ENCODE measurements at regions not wholly inside any gene's neighbourhood (a gene's known extent, or its start where the extent isn't known, plus 50 kb on each side); places are given as distances from the start of the nearest gene placed in this dataset.
A peak's percentile ranks its signal among the peaks of the same experiment; 100 is the strongest.

DNA sequence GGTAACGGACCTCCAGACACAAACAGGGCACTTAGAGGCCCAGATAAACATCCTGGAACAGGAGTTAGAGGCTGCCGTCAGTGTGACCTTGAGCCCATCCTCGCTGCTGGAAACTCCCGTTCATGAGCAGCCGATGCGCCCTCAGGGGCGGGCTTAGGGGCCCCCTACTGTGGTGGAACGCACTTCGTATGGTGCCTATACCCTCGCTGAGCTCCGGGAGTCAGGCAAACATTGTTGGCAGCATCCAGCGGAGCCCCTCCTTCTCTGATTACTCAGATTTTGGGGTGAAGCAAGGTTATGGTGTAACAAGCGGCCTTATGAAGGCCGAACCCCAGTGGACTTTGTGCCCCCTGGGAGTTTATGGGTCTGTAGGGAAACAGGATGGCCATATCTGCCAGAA lies 205.3 kb upstream of the SYT4 start:
- DNase-seq = no peak

DNA sequence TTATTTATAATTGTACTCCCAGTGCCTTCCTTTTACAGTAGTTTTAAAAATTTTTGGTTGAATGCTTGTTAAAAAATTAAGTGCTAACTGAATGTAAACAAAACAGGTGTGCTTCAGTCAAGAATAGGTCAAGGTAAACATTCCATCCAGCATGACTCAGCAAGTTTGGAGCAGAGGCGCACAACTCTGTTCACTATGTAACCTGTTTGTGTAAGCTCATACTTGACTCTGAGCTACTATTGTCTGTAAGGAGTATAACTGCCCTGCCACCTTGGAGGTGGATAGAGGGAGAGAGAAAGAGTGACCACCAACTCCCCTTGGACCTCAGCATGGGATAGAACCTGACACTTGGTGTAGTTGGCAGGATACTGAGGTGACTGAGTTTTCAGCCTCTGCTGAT lies 207.4 kb upstream of the SYT4 start:
- no peak for DNase-seq

DNA sequence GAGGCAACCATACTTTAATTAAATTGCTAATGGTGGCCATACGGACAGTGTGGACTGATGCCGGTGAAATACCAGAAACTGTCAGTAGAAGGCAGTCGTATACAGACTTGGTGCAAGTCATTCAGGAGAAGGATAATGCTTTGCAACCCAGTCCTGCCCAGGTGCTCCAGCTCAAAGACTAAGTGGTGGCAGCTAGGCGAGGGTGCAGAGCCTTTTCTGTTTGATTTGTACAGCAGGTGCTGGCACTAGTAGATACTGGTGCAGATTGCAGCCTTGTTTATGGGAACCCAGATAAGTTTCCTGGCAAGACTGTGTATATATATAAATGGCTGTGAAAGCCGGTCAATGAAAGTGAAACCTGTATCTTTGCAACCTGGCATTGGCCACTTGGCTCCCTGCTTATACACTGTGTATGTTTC lies 208.3 kb upstream of the SYT4 start:
- no peak for DNase-seq

DNA sequence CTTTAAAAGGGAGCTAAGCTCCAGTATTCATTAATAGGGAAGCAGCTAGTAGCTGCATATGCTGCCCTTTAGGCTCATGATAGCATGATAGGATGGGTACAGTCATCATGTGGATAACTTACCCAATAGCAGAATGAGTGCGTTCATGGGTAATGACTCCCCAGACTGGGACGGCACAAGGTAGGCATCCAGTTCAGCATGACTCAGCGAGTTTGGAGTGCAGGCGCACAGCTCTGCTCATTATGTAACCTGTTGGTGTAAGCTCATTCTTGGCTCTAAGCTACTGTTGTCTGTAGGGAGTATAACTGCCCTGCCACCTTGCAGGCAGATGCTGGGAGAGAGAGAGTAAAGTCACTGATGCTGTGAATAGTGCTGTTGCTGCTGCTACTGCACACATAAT lies 209.2 kb upstream of the SYT4 start:
- DNase-seq = no peak

DNA sequence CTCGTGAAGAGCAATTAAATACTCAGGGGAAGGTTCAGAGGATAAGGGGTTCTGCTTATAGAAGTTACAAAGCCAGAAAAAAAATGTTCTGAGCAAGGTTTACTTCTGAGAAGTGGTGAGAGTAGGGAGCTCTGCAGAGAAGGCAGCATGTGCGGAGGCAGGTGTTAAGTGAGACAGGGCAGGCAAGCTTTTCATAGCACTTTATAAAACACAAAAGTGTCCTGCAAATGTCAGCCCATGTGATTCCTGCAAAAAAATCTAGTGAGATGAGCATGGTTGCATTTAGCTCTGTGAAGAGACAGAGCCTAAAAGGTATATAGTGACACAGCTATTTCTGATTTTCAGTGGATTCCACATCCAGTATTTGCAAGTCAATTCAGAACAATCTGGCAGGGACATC lies 223.8 kb upstream of the SYT4 start:
- no peak for DNase-seq

DNA sequence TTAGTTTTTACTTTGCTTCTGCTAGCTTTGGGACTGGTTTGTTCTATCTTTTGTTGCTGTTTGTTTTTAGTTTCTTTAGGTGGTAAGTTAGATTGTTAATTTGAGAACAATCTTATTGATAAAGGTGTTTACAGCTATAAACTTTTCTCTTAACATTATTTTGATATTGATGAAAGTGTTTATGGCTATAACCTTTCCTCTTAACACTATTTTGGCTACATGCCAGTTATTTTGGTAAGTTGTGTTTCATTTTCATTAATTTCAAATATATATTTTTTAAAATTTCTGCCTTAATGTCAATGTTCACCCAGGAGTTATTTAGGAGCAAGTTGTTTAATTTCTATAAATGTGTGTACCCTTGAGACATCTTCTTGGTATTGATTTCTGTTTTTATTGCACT lies 229.6 kb upstream of the SYT4 start:
- no peak for DNase-seq

DNA sequence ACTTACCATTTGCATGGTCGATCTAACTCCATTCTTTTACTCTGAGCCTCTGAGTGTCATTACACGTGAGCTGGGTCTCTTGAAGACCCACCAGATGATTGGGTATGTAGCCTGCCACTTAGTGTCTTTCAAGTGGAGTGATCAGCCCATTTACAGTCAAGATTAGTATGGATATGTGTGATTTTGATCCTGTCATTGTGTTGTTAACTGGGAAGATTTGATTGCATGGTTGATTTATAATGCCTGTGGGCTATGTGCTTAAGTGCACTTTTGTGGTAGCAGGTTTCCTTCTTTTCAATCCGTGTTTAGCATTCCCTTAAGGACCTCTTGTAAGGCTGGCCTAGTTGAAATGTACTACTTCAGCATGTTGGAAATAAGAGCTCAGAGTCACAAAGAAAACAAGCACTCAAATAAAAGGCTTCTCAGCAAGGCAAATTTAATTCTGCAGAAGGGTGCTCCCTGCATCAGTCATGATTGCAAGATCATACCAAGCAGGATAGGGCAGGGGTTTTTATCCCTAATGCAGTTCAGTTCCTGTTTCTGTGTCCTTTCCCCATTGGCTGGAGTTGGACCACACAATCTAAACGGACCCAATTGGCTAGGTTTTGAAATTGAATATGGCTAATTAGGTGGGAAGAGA lies 230.7 kb upstream of the SYT4 start:
- no peak for DNase-seq

DNA sequence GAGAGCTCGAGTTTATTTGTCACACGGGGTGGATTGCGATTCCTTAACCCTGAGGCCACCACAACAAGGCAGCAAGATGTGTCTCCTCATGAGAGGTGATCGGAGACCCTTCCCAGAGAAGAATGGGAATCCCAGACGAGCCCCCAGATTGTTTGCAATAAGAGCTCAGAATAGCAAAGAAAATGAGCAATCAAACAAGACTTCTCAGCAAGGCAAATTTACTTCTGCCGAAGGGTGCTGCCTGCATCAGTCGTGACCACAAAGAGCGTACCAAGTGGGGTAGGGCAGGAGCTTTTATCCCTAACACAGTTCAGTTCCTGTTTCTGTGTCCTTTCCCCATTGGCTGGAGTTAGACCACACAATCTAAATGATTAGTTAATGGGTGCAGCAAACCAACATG lies 237.5 kb upstream of the SYT4 start:
- DNase-seq = no peak

DNA sequence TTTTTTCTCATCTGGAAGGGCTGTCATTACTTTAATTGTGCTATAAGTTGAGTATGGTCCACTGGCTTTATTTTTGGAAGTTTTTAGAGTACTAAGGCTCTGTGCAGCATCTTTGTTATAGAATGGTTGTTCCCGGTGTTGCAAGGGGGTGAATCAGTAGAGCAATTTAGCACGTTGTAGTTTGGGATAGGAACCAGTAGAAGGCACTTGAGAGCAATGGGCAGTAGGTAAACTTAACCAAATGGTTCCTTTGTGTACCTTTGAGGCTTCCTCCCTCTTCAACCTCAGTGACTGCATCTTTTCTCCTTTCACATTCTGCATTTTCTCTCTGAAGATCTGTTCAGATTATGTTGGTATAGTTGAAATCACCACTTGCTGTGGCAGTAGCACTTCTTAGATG lies 238.2 kb upstream of the SYT4 start:
- DNase-seq = no peak

DNA sequence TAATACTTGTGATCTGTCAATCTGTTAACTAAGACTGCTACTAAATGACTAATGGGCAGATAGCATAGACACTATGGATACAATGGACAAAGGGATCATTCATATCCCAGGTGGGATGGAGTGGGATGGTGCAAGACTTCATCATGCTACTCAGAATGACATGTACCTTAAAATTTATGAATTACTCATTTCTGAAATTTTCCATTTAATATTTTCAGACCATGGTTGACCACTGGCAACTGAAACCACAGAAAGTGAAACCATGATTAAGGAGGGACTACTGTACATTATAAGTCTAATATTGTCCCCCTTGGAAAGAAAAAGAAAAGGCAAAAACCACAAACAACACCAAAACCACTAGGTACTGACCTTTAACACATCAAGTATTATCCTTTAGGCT lies 247.0 kb upstream of the SYT4 start:
- no peak for DNase-seq

DNA sequence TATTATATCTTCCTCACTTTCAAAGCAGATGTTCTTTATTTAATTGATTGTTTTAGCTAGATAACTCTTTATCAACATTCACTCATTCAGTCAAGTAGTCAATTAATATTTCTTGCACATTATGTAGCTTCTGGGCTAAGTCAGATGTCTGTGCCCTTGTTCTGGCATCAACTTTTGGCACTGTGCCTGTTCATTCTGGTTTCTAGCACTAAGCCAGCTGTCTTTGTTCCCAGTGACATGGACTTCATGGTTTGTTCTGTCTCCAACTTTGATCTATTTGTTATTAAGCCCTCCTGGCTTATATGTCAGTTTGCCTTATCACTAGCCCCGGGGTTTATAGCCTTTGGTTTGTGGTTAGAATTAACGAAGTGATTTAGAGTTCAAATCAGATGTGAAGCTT lies 247.9 kb upstream of the SYT4 start:
- DNase-seq = no peak

DNA sequence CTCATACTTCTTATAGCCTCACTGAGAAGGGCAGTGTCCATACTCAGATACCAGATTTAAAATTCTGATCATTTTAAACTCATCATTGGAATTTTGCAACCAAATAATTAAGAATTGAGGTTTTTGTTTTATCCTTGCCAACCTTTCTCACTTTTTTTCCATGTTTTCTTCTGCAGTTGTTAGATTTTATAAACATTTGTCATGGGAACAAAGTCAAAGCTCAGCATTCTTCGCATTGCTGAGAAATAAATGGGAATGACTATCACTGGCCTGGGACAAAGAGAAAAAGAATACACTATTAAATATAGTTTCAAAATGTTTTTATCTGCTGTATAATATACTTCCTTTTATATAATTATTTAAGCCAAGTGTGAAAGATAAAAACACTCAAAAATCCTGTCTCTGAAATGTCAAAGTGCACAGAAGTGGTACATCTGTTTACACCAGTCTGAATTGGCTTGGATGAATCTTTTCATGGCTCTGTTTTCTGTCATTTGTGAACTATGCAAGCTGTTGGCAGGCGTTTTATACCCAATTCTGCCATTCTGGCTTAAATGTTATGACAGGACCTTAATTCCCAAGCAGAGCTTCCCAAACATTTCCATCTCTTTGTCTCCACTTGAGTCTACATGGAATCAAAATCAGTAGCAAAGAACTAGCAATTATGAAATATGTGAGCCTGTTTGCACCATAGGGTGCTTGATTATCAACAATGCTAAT lies 249.3 kb upstream of the SYT4 start:
- DNase-seq = no peak

DNA sequence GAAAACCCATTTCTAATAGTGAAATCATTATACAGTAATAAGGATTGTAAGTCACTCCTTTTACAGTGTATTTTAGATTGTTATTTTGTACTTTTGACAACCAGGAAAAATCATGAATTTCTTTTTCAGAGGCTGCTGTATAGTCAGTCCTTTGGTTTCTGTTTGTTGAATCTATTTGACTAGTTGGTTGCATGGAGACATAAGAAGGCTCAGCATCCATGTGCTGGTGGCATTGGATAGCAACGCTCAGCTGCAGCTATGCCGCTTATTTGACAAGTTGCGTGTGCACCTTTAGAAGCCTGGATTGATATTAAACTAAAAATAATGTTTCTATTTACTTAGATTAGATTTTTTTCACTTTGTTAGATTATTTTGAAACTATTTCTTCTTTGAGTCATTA lies 254.1 kb upstream of the SYT4 start:
- DNase-seq = no peak

DNA sequence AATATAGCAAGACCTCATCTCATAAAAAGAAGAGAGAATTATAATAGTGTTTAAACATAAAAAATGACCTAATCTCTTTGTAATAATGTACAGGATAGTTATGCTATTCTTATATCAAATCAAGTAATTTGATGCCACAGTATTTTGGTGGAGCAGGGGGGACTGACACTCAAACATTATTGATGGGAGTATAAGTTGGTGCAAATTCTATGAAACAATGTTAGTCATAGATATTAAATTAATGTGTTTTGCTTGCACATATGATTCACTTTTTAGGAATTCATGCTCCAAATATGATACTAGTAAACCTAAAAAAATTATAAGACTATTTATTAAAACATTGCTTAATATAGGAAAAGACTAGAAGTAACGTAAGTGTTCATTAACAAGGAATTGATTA lies 256.1 kb upstream of the SYT4 start:
- no peak for DNase-seq

DNA sequence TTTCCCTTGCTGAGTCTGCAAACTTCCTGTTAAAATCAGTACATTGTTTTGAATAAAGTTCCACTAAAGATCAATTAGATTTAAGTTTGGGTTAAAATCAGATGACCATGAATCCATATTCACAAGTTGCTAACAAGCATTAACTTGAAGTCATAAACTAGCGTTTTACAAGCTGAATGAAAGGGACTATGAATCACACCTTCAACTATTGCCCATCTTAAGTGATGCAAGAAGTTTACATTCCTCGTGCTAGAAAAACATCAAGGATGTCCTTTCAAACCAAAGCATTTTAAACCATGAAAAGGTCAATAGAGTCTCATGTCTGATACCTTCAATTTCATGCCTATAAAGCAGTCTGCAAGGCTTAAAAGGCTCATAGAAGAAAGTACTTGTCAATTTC lies 257.2 kb upstream of the SYT4 start:
- DNase-seq = no peak

DNA sequence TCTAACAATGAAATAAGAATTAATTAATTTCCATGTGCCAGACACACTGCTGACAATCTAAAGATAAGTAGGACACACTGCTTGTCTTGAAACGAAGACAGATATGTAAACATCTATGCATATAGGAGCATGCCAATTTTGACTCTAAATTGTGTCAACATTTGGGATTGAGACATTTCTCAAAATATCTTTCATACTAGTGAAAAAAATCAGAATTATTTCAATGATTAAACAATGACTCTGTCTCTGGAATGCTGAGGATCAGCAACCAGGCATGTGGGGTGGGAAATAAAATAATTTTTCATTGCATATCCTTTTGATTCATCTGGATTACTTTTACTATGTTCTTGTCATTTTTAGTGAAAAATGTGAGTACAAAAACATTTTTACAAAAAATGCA lies 262.6 kb upstream of the SYT4 start:
- no peak for DNase-seq

DNA sequence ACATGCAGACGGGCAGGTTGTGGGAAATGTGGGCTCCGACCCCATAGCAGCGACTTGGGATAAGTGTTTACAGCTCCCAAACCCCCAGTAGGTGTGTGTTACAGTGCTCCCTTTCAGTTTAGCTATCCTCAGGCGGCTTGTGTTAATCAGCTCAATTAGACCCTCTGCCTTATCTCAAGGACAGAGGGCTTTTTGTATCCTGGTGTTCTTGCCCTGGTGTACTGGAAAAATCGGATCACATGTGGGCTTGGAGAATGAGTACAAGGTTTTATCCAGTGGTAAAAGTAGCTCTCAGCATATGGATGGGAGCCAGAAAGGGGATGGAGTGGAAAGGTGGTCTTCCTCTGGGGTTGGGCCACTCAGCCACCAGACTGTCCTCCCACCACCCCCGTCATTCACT lies 264.7 kb upstream of the SYT4 start:
- no peak for DNase-seq

DNA sequence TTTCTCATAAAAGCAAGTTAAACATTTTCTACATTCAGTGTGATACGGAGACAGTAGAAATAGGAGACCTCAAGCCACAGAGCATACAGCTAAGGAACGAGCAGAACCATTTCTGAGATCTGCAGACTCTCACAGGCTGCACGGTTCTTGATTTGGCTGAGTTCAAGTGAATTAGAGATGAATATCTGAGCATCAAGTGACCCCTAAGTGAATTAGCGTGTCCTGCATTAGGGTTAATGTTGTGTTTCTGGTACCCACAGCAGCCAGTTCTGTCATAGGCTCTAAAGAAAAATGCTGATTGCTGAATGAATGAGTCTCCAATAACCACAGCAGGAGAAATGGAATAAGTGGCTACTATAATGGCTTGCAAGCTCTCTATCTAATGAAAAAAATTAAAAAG lies 265.9 kb upstream of the SYT4 start:
- DNase-seq = no peak

DNA sequence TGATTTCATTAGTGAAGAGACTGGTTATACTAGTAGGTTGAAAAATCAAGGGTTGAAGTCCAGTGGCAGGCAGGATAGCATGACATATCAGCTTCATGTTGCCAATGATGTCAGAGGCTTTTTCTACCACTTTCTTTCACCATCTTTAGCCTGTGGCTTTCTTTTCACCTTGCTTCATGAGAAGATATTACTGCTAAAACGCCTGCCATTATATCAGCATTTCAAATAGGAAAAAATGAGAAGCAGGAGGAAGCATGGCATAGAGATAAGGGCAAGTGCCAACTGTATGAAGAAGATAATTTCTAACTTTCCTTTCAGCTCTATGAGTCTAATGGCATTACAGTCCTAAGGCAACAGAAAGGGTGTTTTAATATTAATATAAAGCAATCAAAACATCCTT lies 270.2 kb upstream of the SYT4 start:
- no peak for DNase-seq

DNA sequence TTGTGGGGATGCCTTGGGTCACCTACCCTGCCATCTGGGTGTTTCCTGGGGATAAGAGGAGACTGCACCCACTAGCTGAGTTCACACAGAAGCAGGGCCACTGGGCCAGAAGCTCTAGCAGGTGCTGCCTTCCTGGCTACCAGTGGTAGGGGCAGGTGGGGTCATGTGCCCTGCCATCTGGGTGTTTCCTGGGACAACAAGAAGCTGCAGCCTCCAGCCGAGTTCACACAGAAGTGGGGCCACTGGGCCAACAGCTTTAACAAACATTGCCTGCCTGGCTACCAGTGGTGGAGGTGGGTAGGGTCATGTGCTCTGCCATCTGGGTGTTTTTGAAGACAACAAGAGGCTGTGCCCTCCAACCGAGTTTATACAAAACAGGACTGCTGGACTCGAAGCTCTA lies 282.2 kb upstream of the SYT4 start:
- DNase-seq = no peak

DNA sequence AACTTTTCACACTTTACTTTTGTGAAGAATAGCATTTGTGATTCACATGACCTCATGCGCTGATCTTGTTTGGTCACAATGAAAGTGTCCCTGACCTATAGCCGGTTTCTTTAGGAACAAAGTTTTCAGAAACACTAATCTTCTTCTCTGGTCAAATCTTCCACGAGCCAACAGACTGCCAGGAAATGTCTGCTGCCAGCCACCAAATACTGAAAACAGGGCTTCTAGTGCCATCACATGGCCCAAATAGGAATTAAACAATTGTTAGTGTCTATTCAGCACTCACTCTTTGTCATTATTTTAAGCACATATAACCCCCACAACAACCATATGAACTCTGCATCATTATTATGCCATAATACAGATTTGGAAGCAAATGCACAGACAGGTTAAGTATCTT lies 286.5 kb upstream of the SYT4 start:
- no peak for DNase-seq

DNA sequence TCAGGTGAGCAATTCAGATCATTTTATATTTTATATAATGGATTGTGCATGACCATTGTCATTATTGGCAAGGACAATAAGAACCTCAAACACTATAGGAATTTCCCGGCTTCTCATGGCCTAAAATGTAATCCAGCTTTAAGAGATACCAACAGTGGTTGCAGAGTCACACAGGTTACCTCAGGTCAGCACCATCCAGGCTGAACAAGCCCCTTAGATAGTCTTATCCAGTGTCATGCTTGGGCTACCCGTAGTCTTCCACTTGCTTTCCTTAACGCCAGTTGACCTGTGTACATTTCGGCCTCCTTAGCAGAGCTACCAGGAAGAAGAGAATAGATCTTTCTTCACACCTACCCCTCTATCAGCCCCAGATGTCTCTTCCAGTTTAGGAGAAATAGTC lies 293.3 kb upstream of the SYT4 start:
- no peak for DNase-seq

DNA sequence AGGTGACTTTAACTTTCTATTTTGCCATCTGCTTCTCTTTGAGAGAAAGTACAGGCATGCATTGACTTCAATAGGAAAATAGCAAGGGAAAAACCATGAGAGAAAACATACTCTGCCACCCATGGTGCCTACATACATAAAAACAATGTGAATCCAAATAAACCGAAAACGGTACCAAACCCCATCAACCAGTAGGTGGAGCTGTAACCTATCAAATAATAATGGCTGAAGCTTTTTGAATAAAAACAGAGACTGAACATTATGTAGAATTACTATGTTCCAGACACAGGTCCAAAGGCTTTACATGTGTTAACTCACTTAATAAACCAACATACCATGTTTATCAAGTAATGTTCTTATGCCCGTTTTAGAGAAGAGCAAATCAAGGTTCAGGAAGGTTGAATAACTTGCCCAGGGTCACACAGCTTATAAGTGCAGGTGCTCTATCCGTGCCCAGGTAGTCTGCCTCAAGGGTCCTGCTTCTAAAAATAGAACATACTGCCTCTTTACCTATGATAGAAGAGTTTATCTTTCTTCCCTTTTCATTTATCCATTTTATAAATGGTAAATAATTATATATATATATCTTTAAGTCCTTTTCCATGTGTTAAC lies 293.9 kb upstream of the SYT4 start:
- DNase-seq = peak; percentile 53 to 67 (median 59)

DNA sequence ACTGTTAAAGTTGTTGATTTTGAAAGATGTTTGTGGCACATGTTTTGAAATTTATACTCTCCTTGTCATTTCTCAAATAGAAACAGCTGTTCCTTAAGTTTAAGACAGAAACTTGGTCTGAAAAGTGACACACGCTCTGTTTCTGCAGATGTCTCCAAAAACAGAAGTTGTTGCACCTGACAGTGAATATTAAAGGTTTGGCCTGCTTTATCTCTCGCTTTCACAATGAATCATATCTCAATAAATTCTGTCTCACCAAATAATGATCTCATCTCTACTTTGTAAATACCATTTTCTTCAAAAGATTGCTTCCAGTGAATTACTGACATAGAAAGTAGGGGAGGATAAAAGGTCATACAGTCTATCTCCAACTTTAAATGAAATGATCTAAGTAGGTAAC lies 294.9 kb upstream of the SYT4 start:
- DNase-seq = no peak

DNA sequence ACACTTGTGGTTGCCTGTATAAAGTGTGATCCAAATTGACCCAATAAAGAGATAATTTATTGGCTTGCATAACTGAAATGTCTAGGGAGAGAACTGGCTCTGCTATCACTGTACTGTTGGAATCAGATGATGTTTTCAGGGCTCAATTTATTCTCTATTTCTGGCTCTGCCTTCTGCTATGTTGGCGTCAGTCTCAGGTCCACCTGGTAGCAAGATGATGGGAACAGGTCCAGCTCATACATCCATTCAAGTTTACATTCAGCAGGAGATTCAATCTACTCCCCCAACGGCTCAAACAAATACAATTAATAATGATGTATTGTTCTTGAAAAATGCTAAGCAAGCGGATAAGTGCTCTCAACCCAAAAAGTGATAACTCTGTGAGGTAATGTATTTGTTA lies 297.7 kb upstream of the SYT4 start:
- no peak for DNase-seq

All from suppressor macrophage treated with lipopolysaccharide for 1 hour (primary cell).